Neural progenitor cell (in vitro differentiated cells): ENCODE measurements at regions not wholly inside any gene's neighbourhood (a gene's known extent, or its start where the extent isn't known, plus 50 kb on each side); places are given as distances from the start of the nearest gene placed in this dataset.
"Not testable (repeated sequence)": the region's sequence is repeated elsewhere in the genome, so short reads cannot be mapped to it uniquely, and the experiment has no call there.

ENCODE experiments used
- DNase-seq: peaks from one replicate; pipeline ENCODE4 v3.0.0-alpha.2; 2016; ENCODE audit warnings: low spot score
- H2AFZ ChIP-seq: fragments of 200-600 bp; sonication (generic); replicated peaks from 2 replicates; pipeline ENCODE4 v1.6.1; 2016; ENCODE audit warnings: antibody characterized with exemption
- H3F3A ChIP-seq: fragments of 200-600 bp; sonication (generic); 2 replicates; pipeline ENCODE4 v1.6.1; 2016; ENCODE audit warnings: antibody characterized with exemption, low read depth
- H3K27ac ChIP-seq: fragments of 200-600 bp; sonication (generic); 2 replicates; pipeline ENCODE4 v1.5.1; 2016; ENCODE audit warnings: mild to moderate bottlenecking
- H3K27me3 ChIP-seq: fragments of 200-600 bp; sonication (generic); 2 replicates; pipeline ENCODE4 v1.6.1; 2016; ENCODE audit warnings: mild to moderate bottlenecking, moderate library complexity
- H3K36me3 ChIP-seq: fragments of 200-600 bp; sonication (generic); 2 replicates; pipeline ENCODE4 v1.5.1; 2016
- H3K4me1 ChIP-seq: fragments of 200-600 bp; sonication (generic); 2 replicates; pipeline ENCODE4 v1.6.1; 2016; ENCODE audit warnings: mixed run types
- H3K4me2 ChIP-seq: fragments of 200-600 bp; sonication (generic); 2 replicates; pipeline ENCODE4 v1.6.1; 2016
- H3K4me3 ChIP-seq: fragments of 200-600 bp; sonication (generic); 2 replicates; pipeline ENCODE4 v1.5.1; 2016
- H3K79me2 ChIP-seq: fragments of 200-600 bp; sonication (generic); 2 replicates; pipeline ENCODE4 v1.6.1; 2016; ENCODE audit warnings: low read depth
- H3K9ac ChIP-seq: fragments of 200-600 bp; sonication (generic); 2 replicates; pipeline ENCODE4 v1.6.1; 2016
- H3K9me3 ChIP-seq: fragments of 200-600 bp; sonication (generic); 2 replicates; pipeline ENCODE4 v1.5.1; 2016; ENCODE audit warnings: low read depth
- H4K20me1 ChIP-seq: fragments of 200-600 bp; sonication (generic); 2 replicates; pipeline ENCODE4 v1.6.1; 2016; ENCODE audit warnings: low read depth
- H3K27ac Mint-ChIP-seq: 3 replicates; pipeline ENCODE4 v1.8.0; 2021; ENCODE audit warnings: mixed read lengths
- H3K27me3 Mint-ChIP-seq: 2 replicates; pipeline ENCODE4 v1.8.0; 2022; ENCODE audit warnings: low read depth, mild to moderate bottlenecking, inconsistent platforms, moderate library complexity, mixed read lengths; ENCODE audit not compliant: insufficient read depth
- H3K36me3 Mint-ChIP-seq: 3 replicates; pipeline ENCODE4 v1.8.0; 2021; ENCODE audit warnings: mixed read lengths
- H3K4me1 Mint-ChIP-seq: 3 replicates; pipeline ENCODE4 v1.8.0; 2021; ENCODE audit warnings: mixed read lengths
- H3K4me3 Mint-ChIP-seq: 3 replicates; pipeline ENCODE4 v1.8.0; 2021; ENCODE audit warnings: mild to moderate bottlenecking, moderate library complexity, mixed read lengths
- H3K9me3 Mint-ChIP-seq: 3 replicates; pipeline ENCODE4 v1.8.0; 2020; ENCODE audit warnings: mixed read lengths
- CTCF ChIP-seq: fragments of 200-600 bp; sonication (generic); IDR thresholded peaks from 2 replicates; pipeline ENCODE4 v1.5.1; 2017; ENCODE audit warnings: antibody characterized with exemption, mild to moderate bottlenecking
- EZH2 ChIP-seq: fragments of 200-600 bp; sonication (generic); IDR thresholded peaks from 2 replicates; pipeline ENCODE4 v1.6.1; 2017; ENCODE audit warnings: antibody characterized with exemption, mild to moderate bottlenecking, moderate library complexity
- EZH2phosphoT487 ChIP-seq: fragments of 200-600 bp; sonication (generic); IDR thresholded peaks from 2 replicates; pipeline ENCODE4 v1.6.1; 2017; ENCODE audit warnings: antibody characterized with exemption

- no peaks in the 10 kb centered on the region for H3K9me3 ChIP-seq
- H3K4me1 ChIP-seq = no peaks in the 10 kb centered on the region
- no peaks in the 10 kb centered on the region for H3K27me3 Mint-ChIP-seq
- no peak overlapping the region for H3K27ac Mint-ChIP-seq
- H3K4me1 Mint-ChIP-seq = no peaks in the 10 kb centered on the region
- no peaks in the 10 kb centered on the region for H3K9me3 Mint-ChIP-seq
- TF ChIP-seq EZH2phosphoT487 (no peak), CTCF (no peak), EZH2 (no peak)
- H3K4me2 ChIP-seq = no peak overlapping the region
- no peak overlapping the region for H3K9ac ChIP-seq
- no peak overlapping the region for H2AFZ ChIP-seq
- DNase-seq = no peak
- no peak overlapping the region for H3K4me3 Mint-ChIP-seq
- no peak overlapping the region for H3K4me3 ChIP-seq
- H3K79me2 ChIP-seq = no peaks in the 10 kb centered on the region
- H3K36me3 ChIP-seq = no peaks in the 10 kb centered on the region
- no peaks in the 10 kb centered on the region for H3K27me3 ChIP-seq
- no peaks in the 10 kb centered on the region for H3F3A ChIP-seq
- no peaks in the 10 kb centered on the region for H4K20me1 ChIP-seq
- H3K27ac ChIP-seq = no peak overlapping the region
- no peaks in the 10 kb centered on the region for H3K36me3 Mint-ChIP-seq
These were observed 288.8 kb upstream of the SPAG17 start for GRCh38 chr1:118473825-118474224.

- not testable (repeated sequence) for H3K27me3 Mint-ChIP-seq, H3K36me3 ChIP-seq, H3K9me3 ChIP-seq, H3K27ac Mint-ChIP-seq, H3K27ac ChIP-seq, H3K9ac ChIP-seq, H4K20me1 ChIP-seq, DNase-seq, H3K4me1 Mint-ChIP-seq, H3K4me3 ChIP-seq, H3K79me2 ChIP-seq, H2AFZ ChIP-seq, H3K27me3 ChIP-seq, H3F3A ChIP-seq, H3K4me1 ChIP-seq, H3K4me3 Mint-ChIP-seq, H3K36me3 Mint-ChIP-seq, H3K4me2 ChIP-seq
- peaks cover 10% of the 10 kb centered on the region for H3K9me3 Mint-ChIP-seq
These were observed 279.4 kb upstream of the SPAG17 start for GRCh38 chr1:118464460-118464859.

- Histone ChIP-seq H3K9me3 (no peaks in the 10 kb centered on the region), H3K27ac (no peak overlapping the region), H2AFZ (no peak overlapping the region), H3K36me3 (no peaks in the 10 kb centered on the region), H3F3A (no peaks in the 10 kb centered on the region), H3K4me2 (no peak overlapping the region), H3K4me3 (no peak overlapping the region), H3K79me2 (no peaks in the 10 kb centered on the region), H3K27me3 (no peaks in the 10 kb centered on the region), H4K20me1 (no peaks in the 10 kb centered on the region), H3K9ac (no peak overlapping the region), H3K4me1 (no peaks in the 10 kb centered on the region)
- Mint-ChIP-seq H3K4me1 (no peaks in the 10 kb centered on the region), H3K27me3 (no peaks in the 10 kb centered on the region), H3K27ac (no peak overlapping the region), H3K36me3 (no peaks in the 10 kb centered on the region), H3K4me3 (no peak overlapping the region), H3K9me3 (peaks cover 10% of the 10 kb centered on the region)
- DNase-seq = peak; percentile 9
- TF ChIP-seq CTCF (peak; percentile 41), EZH2 (no peak)
These were observed 276.1 kb upstream of the SPAG17 start for GRCh38 chr1:118461154-118461553.

- H3K9me3 ChIP-seq = no peaks in the 10 kb centered on the region
- H3K4me1 ChIP-seq = no peaks in the 10 kb centered on the region
- no peaks in the 10 kb centered on the region for H4K20me1 ChIP-seq
- H2AFZ ChIP-seq = no peak overlapping the region
- Mint-ChIP-seq H3K27me3 (no peaks in the 10 kb centered on the region), H3K36me3 (no peaks in the 10 kb centered on the region), H3K27ac (no peak overlapping the region), H3K4me3 (no peak overlapping the region), H3K9me3 (peaks cover 15% of the 10 kb centered on the region), H3K4me1 (no peaks in the 10 kb centered on the region)
- H3K27ac ChIP-seq = no peak overlapping the region
- H3K4me2 ChIP-seq = no peak overlapping the region
- H3K27me3 ChIP-seq = no peaks in the 10 kb centered on the region
- H3K9ac ChIP-seq = no peak overlapping the region
- H3K4me3 ChIP-seq = no peak overlapping the region
- DNase-seq = no peak
- no peak for TF ChIP-seq CTCF
- no peak for TF ChIP-seq EZH2
- no peaks in the 10 kb centered on the region for H3F3A ChIP-seq
- no peaks in the 10 kb centered on the region for H3K36me3 ChIP-seq
- H3K79me2 ChIP-seq = no peaks in the 10 kb centered on the region
These were observed 274.8 kb upstream of the SPAG17 start for GRCh38 chr1:118459871-118460270.

- H2AFZ ChIP-seq, H4K20me1 ChIP-seq, H3K4me3 ChIP-seq, H3K27ac ChIP-seq, H3K4me1 ChIP-seq, H3K4me1 Mint-ChIP-seq, H3K36me3 Mint-ChIP-seq, H3K27me3 Mint-ChIP-seq, DNase-seq, H3K36me3 ChIP-seq, H3K9me3 ChIP-seq, H3K4me2 ChIP-seq, H3K9ac ChIP-seq, H3K4me3 Mint-ChIP-seq, H3K27me3 ChIP-seq, H3K9me3 Mint-ChIP-seq, H3K79me2 ChIP-seq, H3K27ac Mint-ChIP-seq, H3F3A ChIP-seq: not testable (repeated sequence)
These were observed 268.8 kb upstream of the SPAG17 start for GRCh38 chr1:118453856-118454255.
